Right lobe of liver (tissue), 4 donors: ENCODE measurements at regions not wholly inside any gene's neighbourhood (a gene's known extent, or its start where the extent isn't known, plus 50 kb on each side); places are given as distances from the start of the nearest gene placed in this dataset.

Experiments
- POLR2A ChIP-seq: fragments of 450-650 bp; IDR thresholded peaks from one replicate; pipeline ENCODE4 v1.6.1; 2017; ENCODE audit warnings: antibody characterized with exemption, mild to moderate bottlenecking
- TF ChIP-seq, protein P1 (sequence below), 4 donors: fragments of 200-600 bp in 3 of 4; fragments of 450-650 bp in 1 of 4; IDR thresholded peaks; one replicate each; pipeline versions ENCODE4 v1.5.1 to v1.8.0; 2016 to 2022; ENCODE audit warnings: antibody characterized with exemption in 4 of 4, mild to moderate bottlenecking in 2 of 4
- donor health status: DM: no; HTN: no; CAD: no.
- donor health status: DM: no; HTN: no; CAD: no.
- donor health status: DM: no; HTN: yes; CAD: no.

- TF ChIP-seq, protein P1, sequence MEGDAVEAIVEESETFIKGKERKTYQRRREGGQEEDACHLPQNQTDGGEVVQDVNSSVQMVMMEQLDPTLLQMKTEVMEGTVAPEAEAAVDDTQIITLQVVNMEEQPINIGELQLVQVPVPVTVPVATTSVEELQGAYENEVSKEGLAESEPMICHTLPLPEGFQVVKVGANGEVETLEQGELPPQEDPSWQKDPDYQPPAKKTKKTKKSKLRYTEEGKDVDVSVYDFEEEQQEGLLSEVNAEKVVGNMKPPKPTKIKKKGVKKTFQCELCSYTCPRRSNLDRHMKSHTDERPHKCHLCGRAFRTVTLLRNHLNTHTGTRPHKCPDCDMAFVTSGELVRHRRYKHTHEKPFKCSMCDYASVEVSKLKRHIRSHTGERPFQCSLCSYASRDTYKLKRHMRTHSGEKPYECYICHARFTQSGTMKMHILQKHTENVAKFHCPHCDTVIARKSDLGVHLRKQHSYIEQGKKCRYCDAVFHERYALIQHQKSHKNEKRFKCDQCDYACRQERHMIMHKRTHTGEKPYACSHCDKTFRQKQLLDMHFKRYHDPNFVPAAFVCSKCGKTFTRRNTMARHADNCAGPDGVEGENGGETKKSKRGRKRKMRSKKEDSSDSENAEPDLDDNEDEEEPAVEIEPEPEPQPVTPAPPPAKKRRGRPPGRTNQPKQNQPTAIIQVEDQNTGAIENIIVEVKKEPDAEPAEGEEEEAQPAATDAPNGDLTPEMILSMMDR (IDR thresholded peaks at IDR 0.05) = no peak
- no peak for TF ChIP-seq POLR2A
These were observed 303.4 kb upstream of the MME start for GRCh38 chr3:154776549-154777225.
